ENCODE measurements at regions not wholly inside any gene's neighbourhood (a gene's known extent, or its start where the extent isn't known, plus 50 kb on each side); places are given as distances from the start of the nearest gene placed in this dataset.

- DNase-seq = no peak
Measured at GRCh38 chr1:22246755-22247480, 104.0 kb upstream of the WNT4 start.

- DNase-seq = no peak
Measured at GRCh38 chr1:22247527-22248245, 104.8 kb upstream of the WNT4 start.

- DNase-seq = no peak
Measured at GRCh38 chr1:22248746-22249145, 105.8 kb upstream of the WNT4 start.

- DNase-seq = no peak
Measured at GRCh38 chr1:22249928-22250680, 107.2 kb upstream of the WNT4 start.

- no peak for DNase-seq
Measured at GRCh38 chr1:22250724-22251123, 107.8 kb upstream of the WNT4 start.

- DNase-seq = no peak
Measured at GRCh38 chr1:22252251-22252650, 109.4 kb upstream of the WNT4 start.

GRCh38 chr1:22253012-22253790, 110.3 kb upstream of the WNT4 start:
- DNase-seq = no peak

- DNase-seq = no peak
Measured at GRCh38 chr1:22254756-22255155, 111.9 kb upstream of the WNT4 start.

GRCh38 chr1:22255341-22256212, 112.7 kb upstream of the WNT4 start:
- no peak for DNase-seq

- DNase-seq = no peak
Measured at GRCh38 chr1:22256213-22256512, 113.3 kb upstream of the WNT4 start.

GRCh38 chr1:22257290-22258275, 114.7 kb upstream of the WNT4 start:
- DNase-seq = peak; percentile 32

GRCh38 chr1:22258698-22259097, 115.8 kb upstream of the WNT4 start:
- no peak for DNase-seq

GRCh38 chr1:22259551-22260282, 116.8 kb upstream of the WNT4 start:
- DNase-seq = no peak

GRCh38 chr1:22260860-22261432, 118.0 kb upstream of the WNT4 start:
- DNase-seq = no peak

- DNase-seq = no peak
Measured at GRCh38 chr1:22261580-22261979, 118.7 kb upstream of the WNT4 start.

- peak; percentile 90 for DNase-seq
Measured at GRCh38 chr1:22262583-22262982, 119.7 kb upstream of the WNT4 start.

- DNase-seq = no peak
Measured at GRCh38 chr1:22263359-22263758, 120.5 kb upstream of the WNT4 start.

- DNase-seq = no peak
Measured at GRCh38 chr1:22264464-22265341, 121.8 kb upstream of the WNT4 start.

GRCh38 chr1:22266141-22266540, 123.2 kb upstream of the WNT4 start:
- no peak for DNase-seq

All from NCI-H146 (cell line).